Activated naive CD8-positive, alpha-beta T cell treated with anti-CD3 and anti-CD28 coated beads, Interleukin-2, amount 50 U/mL, for 24 hours (primary cell): ENCODE measurements at regions not wholly inside any gene's neighbourhood (a gene's known extent, or its start where the extent isn't known, plus 50 kb on each side); places are given as distances from the start of the nearest gene placed in this dataset.
A peak's percentile ranks its signal among the peaks of the same experiment; 100 is the strongest.

Experiments
- ATAC-seq: fragments of 150-1000 bp; cut with Tn5 transposase; one replicate; pipeline ENCODE4 v1.10.0; 2021
- DNase-seq: peaks from one replicate; pipeline ENCODE4 v3.0.0; 2021
- H3K27ac Mint-ChIP-seq: one replicate; pipeline ENCODE4 v1.8.0; 2021; ENCODE audit warnings: mild to moderate bottlenecking, mixed read lengths
- H3K27me3 Mint-ChIP-seq: one replicate; pipeline ENCODE4 v1.8.0; 2021; ENCODE audit warnings: mixed read lengths
- H3K36me3 Mint-ChIP-seq: one replicate; pipeline ENCODE4 v1.8.0; 2021; ENCODE audit warnings: low read depth, mixed read lengths
- H3K4me1 Mint-ChIP-seq: one replicate; pipeline ENCODE4 v1.8.0; 2021; ENCODE audit warnings: mixed read lengths
- H3K4me3 Mint-ChIP-seq: one replicate; pipeline ENCODE4 v1.8.0; 2021; ENCODE audit warnings: mild to moderate bottlenecking, moderate library complexity, mixed read lengths
- H3K9me3 Mint-ChIP-seq: one replicate; pipeline ENCODE4 v1.8.0; 2021; ENCODE audit warnings: mixed read lengths

DNA sequence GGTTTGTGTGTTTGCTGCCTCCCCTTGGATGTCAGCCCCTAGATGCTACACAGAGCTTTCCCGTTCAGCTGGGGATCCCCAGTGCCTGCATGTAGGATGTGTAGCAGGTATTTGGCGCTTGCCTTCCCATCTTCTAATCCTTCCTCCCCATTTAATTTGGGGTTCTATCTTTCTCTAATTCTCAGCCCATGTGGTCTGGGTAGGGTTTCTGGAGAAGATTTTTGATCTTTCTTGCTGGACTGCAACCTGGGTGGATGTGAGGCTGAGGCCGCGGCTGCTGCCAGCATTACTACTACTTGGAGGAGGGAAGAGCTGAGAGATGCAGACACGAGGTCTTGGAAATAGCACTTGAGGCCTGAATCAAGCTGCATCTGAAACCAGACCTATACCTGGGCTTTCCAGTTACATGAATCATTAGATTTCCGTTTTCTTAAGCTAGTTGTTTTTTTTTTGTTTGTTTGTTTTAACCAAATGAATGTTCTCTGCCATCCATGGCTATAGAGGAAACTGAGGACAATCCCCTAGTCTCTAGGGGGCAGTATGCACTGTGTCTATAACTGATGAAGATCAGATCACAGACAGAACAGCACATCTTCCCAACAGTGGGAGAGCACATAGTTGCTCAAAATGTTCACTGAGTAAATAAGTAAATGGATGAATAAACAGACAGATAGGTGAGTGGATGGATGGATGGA is 178.6 kb downstream of the FGF18 start:
- peaks cover 8% of the 10 kb centered on the region for H3K27me3 Mint-ChIP-seq
- H3K27ac Mint-ChIP-seq = no peak overlapping the region
- no peak overlapping the region for H3K4me3 Mint-ChIP-seq
- no peak for ATAC-seq
- H3K9me3 Mint-ChIP-seq = no peaks in the 10 kb centered on the region
- H3K4me1 Mint-ChIP-seq = peaks cover 29% of the 10 kb centered on the region
- no peaks in the 10 kb centered on the region for H3K36me3 Mint-ChIP-seq
- no peak for DNase-seq

GRCh38 chr5:171598641-171599152 is 179.2 kb downstream of the FGF18 start:
- peaks cover 29% of the 10 kb centered on the region for H3K4me1 Mint-ChIP-seq
- no peak for DNase-seq

DNA sequence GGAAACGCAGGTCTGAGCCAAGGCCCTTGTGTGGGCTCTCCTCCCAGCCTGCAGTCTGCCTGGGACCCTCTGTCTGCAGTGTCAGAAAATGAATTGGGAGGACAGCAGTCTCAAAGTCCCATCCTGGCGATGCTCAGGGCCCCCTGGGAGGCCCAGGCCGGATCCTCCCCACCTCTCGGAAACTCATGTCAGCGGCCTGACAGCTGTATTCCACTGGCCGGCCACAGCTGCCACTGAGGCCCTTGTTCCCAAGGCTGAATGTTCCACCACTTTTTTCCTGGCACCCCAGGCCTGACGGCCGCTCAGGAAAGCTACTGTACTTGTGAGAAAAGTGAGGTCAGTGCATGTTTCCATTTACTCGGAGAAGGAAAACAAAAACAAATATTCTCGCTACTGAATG is 180.0 kb downstream of the FGF18 start:
- peaks cover 29% of the 10 kb centered on the region for H3K4me1 Mint-ChIP-seq
- DNase-seq (no peak), ATAC-seq (no peak)
- H3K9me3 Mint-ChIP-seq = no peaks in the 10 kb centered on the region
- no peak overlapping the region for H3K27ac Mint-ChIP-seq
- H3K27me3 Mint-ChIP-seq = peaks cover 13% of the 10 kb centered on the region
- H3K36me3 Mint-ChIP-seq = no peaks in the 10 kb centered on the region
- no peak overlapping the region for H3K4me3 Mint-ChIP-seq

More at GRCh38 chr5:171598641-171599152, 179.2 kb downstream of the FGF18 start:
- Mint-ChIP-seq H3K27me3 (peaks cover 8% of the 10 kb centered on the region), H3K36me3 (no peaks in the 10 kb centered on the region), H3K9me3 (no peaks in the 10 kb centered on the region), H3K4me3 (no peak overlapping the region), H3K27ac (no peak overlapping the region)
- ATAC-seq = no peak

DNA sequence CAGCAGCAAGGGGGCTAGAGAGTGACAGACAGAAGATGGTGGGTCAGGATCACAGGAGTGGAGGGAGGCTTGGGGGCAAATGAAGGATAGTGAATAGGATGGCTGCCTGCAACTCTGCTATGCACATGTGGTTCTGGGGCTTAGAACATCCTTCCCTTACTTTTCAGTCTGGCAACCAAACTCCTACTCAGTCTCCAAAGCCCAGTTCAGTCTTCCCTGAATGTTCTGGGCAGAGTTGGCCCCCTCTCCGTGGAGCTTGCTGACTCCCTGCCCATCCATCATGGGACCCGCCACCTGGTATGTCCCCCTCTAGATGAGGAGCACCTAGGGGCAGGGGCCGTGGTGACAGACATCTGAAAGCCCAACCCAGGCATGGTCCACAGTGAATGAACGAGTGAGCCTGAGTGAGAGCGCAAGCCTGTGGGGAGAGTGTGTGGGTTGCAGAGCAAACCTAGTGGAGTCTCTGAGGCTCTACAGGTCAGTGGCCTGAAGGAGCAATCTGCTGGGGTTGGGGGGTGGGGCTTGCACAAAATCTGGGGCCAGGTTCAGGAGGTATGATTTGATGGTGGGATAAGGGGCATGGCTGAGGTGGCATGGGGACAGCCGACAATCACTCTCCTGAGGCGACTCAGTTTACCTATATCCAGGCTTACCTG is 180.6 kb downstream of the FGF18 start:
- Mint-ChIP-seq H3K9me3 (no peaks in the 10 kb centered on the region), H3K36me3 (no peaks in the 10 kb centered on the region), H3K4me1 (peaks cover 29% of the 10 kb centered on the region), H3K27me3 (peaks cover 18% of the 10 kb centered on the region), H3K4me3 (no peak overlapping the region), H3K27ac (peak overlapping the region; percentile 37)
- DNase-seq (no peak), ATAC-seq (no peak)

DNA sequence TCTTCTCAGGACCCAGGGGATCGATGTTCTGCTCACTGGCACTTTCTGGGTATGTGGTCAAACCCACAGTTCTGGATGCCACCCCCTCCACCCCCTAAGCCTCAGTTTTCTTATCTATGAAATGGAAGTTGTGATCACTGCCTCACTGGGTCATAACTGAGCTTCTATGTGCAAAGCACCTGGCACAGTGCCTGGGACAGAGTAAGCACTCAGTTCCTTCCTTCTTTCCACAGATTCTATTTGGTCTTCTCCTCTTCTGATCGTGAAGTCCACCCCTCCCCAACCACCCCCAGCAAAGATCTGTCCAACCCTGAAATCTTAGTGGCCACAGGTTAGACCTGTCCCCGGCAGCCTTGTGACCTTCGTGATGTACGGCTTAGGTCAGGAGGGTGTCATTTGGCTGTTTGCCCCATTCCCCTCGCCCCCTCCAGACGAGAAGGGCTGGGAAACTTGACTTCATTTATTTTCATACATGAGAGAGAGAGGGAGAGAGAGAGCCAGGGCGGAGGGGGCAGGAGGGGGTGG is 181.4 kb downstream of the FGF18 start:
- no peak for DNase-seq
- peak overlapping the region; percentile 80 for H3K27ac Mint-ChIP-seq

GRCh38 chr5:171601266-171601881 is 181.9 kb downstream of the FGF18 start:
- Mint-ChIP-seq H3K27me3 (peaks cover 19% of the 10 kb centered on the region), H3K27ac (peak overlapping the region; percentile 80), H3K36me3 (no peaks in the 10 kb centered on the region), H3K4me1 (peaks cover 24% of the 10 kb centered on the region), H3K9me3 (peaks cover 5% of the 10 kb centered on the region), H3K4me3 (peak overlapping the region; percentile 32)
- ATAC-seq (peak; percentile 78), DNase-seq (peak; percentile 38)

More for the DNA sequence above, 181.4 kb downstream of the FGF18 start:
- peak; percentile 21 for ATAC-seq
- Mint-ChIP-seq H3K4me3 (peak overlapping the region; percentile 30), H3K27me3 (peaks cover 18% of the 10 kb centered on the region), H3K9me3 (no peaks in the 10 kb centered on the region), H3K36me3 (no peaks in the 10 kb centered on the region), H3K4me1 (peaks cover 24% of the 10 kb centered on the region)

- peaks cover 23% of the 10 kb centered on the region for H3K27me3 Mint-ChIP-seq
Measured at GRCh38 chr5:171603591-171603990, 182.0 kb upstream of the SMIM23 start.

DNA sequence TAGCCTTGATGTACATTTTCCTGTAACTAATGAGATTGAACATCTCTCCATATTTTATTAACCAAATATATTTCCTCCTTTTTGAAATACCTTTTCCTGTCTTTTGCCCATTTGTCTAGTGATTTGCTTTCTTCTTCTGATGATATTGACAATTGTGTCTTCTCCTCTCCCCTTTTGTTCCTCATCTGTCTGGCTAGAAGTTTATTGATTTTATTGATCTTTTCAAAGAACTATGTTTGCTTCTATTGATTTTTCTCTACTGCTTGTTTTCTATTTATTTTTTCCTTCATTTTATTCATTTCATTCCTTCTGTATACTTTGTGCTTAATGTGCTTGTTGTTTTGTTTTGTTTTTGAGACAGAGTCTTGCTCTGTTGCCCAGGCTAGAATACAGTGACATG is 181.4 kb upstream of the SMIM23 start:
- no peaks in the 10 kb centered on the region for H3K36me3 Mint-ChIP-seq
- H3K27ac Mint-ChIP-seq = no peak overlapping the region
- DNase-seq = no peak
- no peak overlapping the region for H3K4me3 Mint-ChIP-seq
- H3K9me3 Mint-ChIP-seq = peaks cover 13% of the 10 kb centered on the region
- no peak for ATAC-seq
- peaks cover 26% of the 10 kb centered on the region for H3K27me3 Mint-ChIP-seq
- H3K4me1 Mint-ChIP-seq = peaks cover 24% of the 10 kb centered on the region

More at GRCh38 chr5:171603591-171603990, 182.0 kb upstream of the SMIM23 start:
- H3K4me1 Mint-ChIP-seq = peaks cover 24% of the 10 kb centered on the region
- no peak overlapping the region for H3K27ac Mint-ChIP-seq
- DNase-seq = no peak
- no peaks in the 10 kb centered on the region for H3K36me3 Mint-ChIP-seq
- ATAC-seq = no peak
- H3K4me3 Mint-ChIP-seq = no peak overlapping the region
- H3K9me3 Mint-ChIP-seq = peaks cover 13% of the 10 kb centered on the region

DNA sequence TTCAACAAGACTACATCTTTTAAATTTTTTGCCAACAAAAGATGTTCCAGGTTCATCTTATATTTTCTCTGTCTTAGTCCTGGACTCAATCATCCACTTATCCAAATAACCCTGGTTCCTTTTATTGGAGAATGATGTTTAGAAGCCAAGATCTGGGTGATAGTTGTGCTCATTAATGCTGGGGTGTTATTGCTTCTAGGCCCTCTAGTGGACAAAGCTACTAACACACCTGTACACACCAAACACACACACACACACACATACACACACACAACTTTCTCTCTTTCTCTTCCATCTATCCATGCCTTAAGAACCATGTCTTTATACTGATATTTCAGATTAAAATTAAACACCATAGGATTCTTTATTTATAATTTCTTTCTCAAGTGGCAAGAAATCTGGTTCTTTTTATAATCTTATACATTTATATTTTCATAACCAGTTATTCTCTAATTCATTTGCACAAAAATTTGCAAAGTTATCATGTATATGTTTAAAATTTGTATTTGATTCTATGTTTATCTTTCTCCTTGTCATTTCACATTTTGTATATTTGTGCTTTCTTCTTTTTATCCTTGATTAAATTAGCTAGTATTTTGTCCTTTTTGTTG is 179.1 kb upstream of the SMIM23 start:
- H3K36me3 Mint-ChIP-seq = no peaks in the 10 kb centered on the region
- no peak for DNase-seq
- H3K27me3 Mint-ChIP-seq = peaks cover 26% of the 10 kb centered on the region
- peak; percentile 51 for ATAC-seq
- H3K4me3 Mint-ChIP-seq = no peak overlapping the region
- no peak overlapping the region for H3K27ac Mint-ChIP-seq
- peaks cover 13% of the 10 kb centered on the region for H3K9me3 Mint-ChIP-seq
- H3K4me1 Mint-ChIP-seq = peaks cover 5% of the 10 kb centered on the region

DNA sequence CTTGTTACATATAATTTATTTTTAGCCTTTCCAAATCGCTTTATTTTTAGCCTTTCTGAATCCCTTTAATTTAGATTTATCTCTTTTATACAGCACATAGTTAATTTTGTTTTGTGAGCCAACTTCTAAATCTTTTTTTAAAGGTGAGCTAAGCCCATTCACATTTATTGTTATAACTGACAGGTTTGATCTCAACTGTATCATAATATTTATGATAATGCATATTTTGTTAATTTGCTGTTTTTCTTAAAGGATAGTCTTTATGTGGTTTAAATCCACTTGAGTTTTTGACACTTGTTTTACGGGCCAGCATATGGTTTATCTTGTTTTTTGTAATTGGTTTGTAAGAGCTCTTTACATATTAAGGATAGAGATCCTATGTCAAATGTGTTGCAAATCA is 177.8 kb upstream of the SMIM23 start:
- no peak for DNase-seq
- Mint-ChIP-seq H3K9me3 (peaks cover 13% of the 10 kb centered on the region), H3K27me3 (peaks cover 31% of the 10 kb centered on the region), H3K27ac (no peak overlapping the region), H3K4me1 (no peaks in the 10 kb centered on the region), H3K4me3 (no peak overlapping the region), H3K36me3 (no peaks in the 10 kb centered on the region)
- ATAC-seq = no peak

GRCh38 chr5:171609806-171610452 is 175.7 kb upstream of the SMIM23 start:
- H3K27ac Mint-ChIP-seq = no peak overlapping the region
- peaks cover 13% of the 10 kb centered on the region for H3K9me3 Mint-ChIP-seq
- DNase-seq (no peak), ATAC-seq (no peak)
- H3K4me3 Mint-ChIP-seq = no peak overlapping the region
- peaks cover 24% of the 10 kb centered on the region for H3K27me3 Mint-ChIP-seq
- no peaks in the 10 kb centered on the region for H3K36me3 Mint-ChIP-seq
- no peaks in the 10 kb centered on the region for H3K4me1 Mint-ChIP-seq

DNA sequence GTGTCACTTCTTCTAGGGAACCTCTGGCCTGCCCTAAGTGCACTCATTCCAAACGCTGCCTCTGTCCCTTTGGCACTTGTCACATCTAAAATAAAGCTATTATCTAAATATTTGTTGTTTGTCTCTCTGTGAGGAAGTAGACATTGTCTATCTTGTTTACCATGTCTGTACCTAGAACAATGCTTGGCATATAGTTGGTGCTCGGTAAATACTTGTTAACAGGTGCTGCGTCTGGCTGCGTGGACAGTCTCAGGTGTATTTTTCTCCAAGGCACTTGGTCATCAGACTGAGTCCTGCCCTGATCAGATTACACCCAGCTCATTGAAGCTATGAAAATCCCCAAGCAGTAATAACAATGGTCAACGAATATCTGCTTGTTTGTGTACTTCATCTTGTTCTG is 174.9 kb upstream of the SMIM23 start:
- no peak overlapping the region for H3K4me3 Mint-ChIP-seq
- H3K27ac Mint-ChIP-seq = no peak overlapping the region
- H3K9me3 Mint-ChIP-seq = peaks cover 13% of the 10 kb centered on the region
- no peak for DNase-seq
- ATAC-seq = no peak
- H3K36me3 Mint-ChIP-seq = no peaks in the 10 kb centered on the region
- peaks cover 24% of the 10 kb centered on the region for H3K27me3 Mint-ChIP-seq
- no peaks in the 10 kb centered on the region for H3K4me1 Mint-ChIP-seq

DNA sequence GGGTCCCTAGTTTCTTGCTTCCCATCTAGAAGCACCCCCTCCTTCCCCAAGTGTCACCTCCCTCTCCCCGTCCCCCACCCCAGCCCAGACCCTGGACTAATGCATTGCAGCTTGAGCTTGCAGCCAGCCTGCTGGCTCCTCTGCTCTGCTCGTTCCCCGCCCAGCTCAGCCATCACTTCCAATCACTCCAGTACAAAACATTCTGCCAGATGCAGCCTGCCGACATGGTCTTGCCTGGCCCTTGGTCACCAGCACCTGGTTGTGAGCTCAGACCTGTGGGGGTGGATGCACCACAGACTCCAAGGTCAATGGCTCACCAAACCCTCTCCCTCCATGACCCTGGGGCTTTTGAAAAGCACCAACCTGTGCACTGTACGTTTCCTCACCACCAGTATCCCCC is 172.9 kb upstream of the SMIM23 start:
- Mint-ChIP-seq H3K36me3 (no peaks in the 10 kb centered on the region), H3K27me3 (peaks cover 19% of the 10 kb centered on the region), H3K27ac (no peak overlapping the region), H3K4me1 (no peaks in the 10 kb centered on the region), H3K9me3 (no peaks in the 10 kb centered on the region), H3K4me3 (no peak overlapping the region)
- DNase-seq (no peak), ATAC-seq (no peak)

DNA sequence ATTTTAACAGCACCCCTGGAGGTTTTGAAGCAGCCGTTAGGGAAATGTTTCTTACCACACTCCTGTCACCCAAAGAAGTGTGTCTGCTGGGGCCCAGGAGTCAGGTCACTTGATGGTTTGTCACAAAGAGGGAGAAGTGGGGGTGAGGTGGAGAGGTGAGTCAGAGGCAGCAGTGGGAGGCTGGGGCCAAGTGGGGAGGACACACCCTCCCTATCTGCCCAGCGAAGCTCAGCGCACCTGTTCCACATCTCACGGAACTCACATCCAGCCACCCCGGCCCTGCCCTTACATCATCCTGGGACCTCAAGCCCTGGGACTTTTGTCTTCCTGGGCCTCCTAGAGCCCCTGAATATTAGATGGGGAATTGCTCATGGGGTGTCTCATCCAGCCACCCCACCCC is 171.1 kb upstream of the SMIM23 start:
- H3K27me3 Mint-ChIP-seq = peaks cover 12% of the 10 kb centered on the region
- H3K36me3 Mint-ChIP-seq = no peaks in the 10 kb centered on the region
- DNase-seq (no peak), ATAC-seq (no peak)
- no peak overlapping the region for H3K27ac Mint-ChIP-seq
- no peaks in the 10 kb centered on the region for H3K4me1 Mint-ChIP-seq
- no peak overlapping the region for H3K4me3 Mint-ChIP-seq
- H3K9me3 Mint-ChIP-seq = no peaks in the 10 kb centered on the region
